IMR-90 (cell line): ENCODE measurements at regions not wholly inside any gene's neighbourhood (a gene's known extent, or its start where the extent isn't known, plus 50 kb on each side); places are given as distances from the start of the nearest gene placed in this dataset.
"Not testable (repeated sequence)": the region's sequence is repeated elsewhere in the genome, so short reads cannot be mapped to it uniquely, and the experiment has no call there.

Experiments used
- ATAC-seq: fragments of 200-7000 bp; cut with Tn5 transposase; 2 replicates; pipeline ENCODE4 v1.9.1; 2020; ENCODE audit warnings: low read depth, mild to moderate bottlenecking, moderate library complexity
- BruUV-seq: library from RNA; stranded (reverse); fragments of 400-500 nt; replicated peaks from 2 replicates; lab custom pipeline; 2021; lab: Mats Ljungman, UMichigan
- CTCF ChIA-PET: fragments of 300-600 bp; formaldehyde crosslinking; extraction: SDS; loops from one replicate; lab custom pipeline; 2021; ENCODE audit warnings: antibody characterized with exemption; lab: Yijun Ruan, JAX
- POLR2A ChIA-PET: fragments of 300-600 bp; sonication (Branson Sonifier 250); formaldehyde crosslinking; loops from one replicate; lab custom pipeline; 2022; ENCODE audit warnings: antibody characterized with exemption; ENCODE audit not compliant: unreplicated experiment; lab: Charles Lee
- DNase-seq: peaks from one replicate; pipeline ENCODE4 v3.0.0; 2013
- H2AFZ ChIP-seq: replicated peaks from 2 replicates; pipeline ENCODE3; 2013; ENCODE audit warnings: low read length, mild to moderate bottlenecking; ENCODE audit not compliant: poor library complexity
- H2AK5ac ChIP-seq: 2 replicates; pipeline ENCODE4 v1.6.1; 2013; ENCODE audit warnings: low read depth, low read length, inconsistent platforms
- H2AK9ac ChIP-seq: replicated peaks from 2 replicates; pipeline ENCODE3; 2013; ENCODE audit warnings: mild to moderate bottlenecking, low read depth, low read length, moderate library complexity; ENCODE audit not compliant: poor library complexity
- H2BK120ac ChIP-seq: 2 replicates; pipeline ENCODE4 v1.6.1; 2013; ENCODE audit warnings: low read depth, low read length, inconsistent platforms
- H2BK15ac ChIP-seq: 3 replicates; pipeline ENCODE4 v1.6.1; 2013; ENCODE audit warnings: low read depth, low read length, inconsistent platforms
- H2BK20ac ChIP-seq: 2 replicates; pipeline ENCODE4 v1.6.1; 2013; ENCODE audit warnings: low read depth, mild to moderate bottlenecking, inconsistent platforms, low read length, moderate library complexity
- H2BK5ac ChIP-seq: 2 replicates; pipeline ENCODE4 v1.6.1; 2013; ENCODE audit warnings: mild to moderate bottlenecking, low read depth, low read length, inconsistent platforms; ENCODE audit not compliant: poor library complexity, severe bottlenecking
- H3K14ac ChIP-seq: replicated peaks from 2 replicates; pipeline ENCODE4 v1.6.1; 2013; ENCODE audit warnings: low read depth, low read length, inconsistent platforms
- H3K18ac ChIP-seq: 2 replicates; pipeline ENCODE4 v1.6.1; 2013; ENCODE audit warnings: low read depth, low read length, control low read depth
- H3K23ac ChIP-seq: 2 replicates; pipeline ENCODE4 v1.6.1; 2013; ENCODE audit warnings: low read depth, low read length, inconsistent platforms
- H3K27ac ChIP-seq: 2 replicates; pipeline ENCODE4 v1.5.1; 2013; ENCODE audit warnings: mild to moderate bottlenecking, control low read depth, low read length; ENCODE audit not compliant: insufficient read depth
- H3K27me3 ChIP-seq: 2 replicates; pipeline ENCODE4 v1.6.1; 2013; ENCODE audit warnings: low read length; ENCODE audit not compliant: control insufficient read depth, insufficient read depth
- H3K36me3 ChIP-seq: 2 replicates; pipeline ENCODE4 v1.6.1; 2013; ENCODE audit warnings: low read length, mixed read lengths; ENCODE audit not compliant: control insufficient read depth, insufficient read depth
- H3K4ac ChIP-seq: 2 replicates; pipeline ENCODE4 v1.6.1; 2013; ENCODE audit warnings: low read depth, low read length, inconsistent platforms
- H3K4me1 ChIP-seq: 2 replicates; pipeline ENCODE4 v1.6.1; 2013; ENCODE audit warnings: low read length, mixed read lengths; ENCODE audit not compliant: control insufficient read depth, insufficient read depth
- H3K4me2 ChIP-seq: 2 replicates; pipeline ENCODE4 v1.6.1; 2013; ENCODE audit warnings: low read depth, mild to moderate bottlenecking, control low read depth, low read length, moderate library complexity
- H3K4me3 ChIP-seq: 2 replicates; pipeline ENCODE4 v1.5.1; 2013; ENCODE audit warnings: low read depth, mild to moderate bottlenecking, control low read depth, low read length, moderate library complexity; ENCODE audit not compliant: insufficient read depth
- H3K56ac ChIP-seq: 2 replicates; pipeline ENCODE4 v1.6.1; 2013; ENCODE audit warnings: low read length, inconsistent platforms; ENCODE audit not compliant: insufficient read depth; ENCODE audit errors: extremely low read depth
- H3K79me1 ChIP-seq, 2 experiments: 2 replicates each; pipeline ENCODE4 v1.6.1; 2013; ENCODE audit warnings: low read length in 2 of 2, inconsistent platforms in 1 of 2, low read depth in 1 of 2
- H3K9ac ChIP-seq: 2 replicates; pipeline ENCODE4 v1.6.1; 2013; ENCODE audit warnings: low read depth, low read length, control low read depth
- H3K9me1 ChIP-seq: 2 replicates; pipeline ENCODE4 v1.6.1; 2013; ENCODE audit warnings: low read length, inconsistent platforms; ENCODE audit not compliant: insufficient read depth
- H3K9me3 ChIP-seq: 2 replicates; pipeline ENCODE4 v1.6.1; 2013; ENCODE audit warnings: low read length; ENCODE audit not compliant: control insufficient read depth, insufficient read depth
- H4K20me1 ChIP-seq: 2 replicates; pipeline ENCODE4 v1.6.1; 2013; ENCODE audit warnings: low read length, inconsistent platforms; ENCODE audit not compliant: insufficient read depth
- H4K5ac ChIP-seq: 2 replicates; pipeline ENCODE4 v1.6.1; 2013; ENCODE audit warnings: mild to moderate bottlenecking, low read depth, low read length, control low read depth
- H4K8ac ChIP-seq, 2 experiments: 2 replicates each; pipeline ENCODE4 v1.6.1; 2013; ENCODE audit warnings: low read depth in 2 of 2, low read length in 2 of 2, control low read depth in 1 of 2, inconsistent platforms in 1 of 2
- H4K91ac ChIP-seq: 2 replicates; pipeline ENCODE4 v1.6.1; 2013; ENCODE audit warnings: low read depth, low read length, inconsistent platforms; ENCODE audit not compliant: insufficient read depth
- WGBS, 2 experiments: methylation state at CpG; one replicate each; pipeline versions ENCODE4 v1.1.5 to v1.1.7; 2013; ENCODE audit warnings: missing lambda C conversion rate in 2 of 2; ENCODE audit not compliant: insufficient read length in 1 of 2; ENCODE audit errors: extremely low coverage in 2 of 2; 5-methylcytosine and 5-hydroxymethylcytosine counted together
- dilution Hi-C: fragments of 300-500 bp; cut with HindIII; formaldehyde crosslinking; loops from one replicate; pipeline ENCODE4 v1.14.3; 2018; ENCODE audit warnings: low sequenced_read_pairs; ENCODE audit not compliant: unreplicated experiment
- in situ Hi-C: fragments of 300-500 bp; cut with MboI; formaldehyde crosslinking; loops from 3 replicates; pipeline ENCODE4 v1.14.3; 2019; ENCODE audit warnings: low sequenced_read_pairs, inconsistent platforms, mixed read lengths
- intact Hi-C: fragments of 100-400 bp; cut with micrococcal nuclease; formaldehyde crosslinking; loops from 2 replicates; pipeline ENCODE4 v1.10.0; 2022

DNA sequence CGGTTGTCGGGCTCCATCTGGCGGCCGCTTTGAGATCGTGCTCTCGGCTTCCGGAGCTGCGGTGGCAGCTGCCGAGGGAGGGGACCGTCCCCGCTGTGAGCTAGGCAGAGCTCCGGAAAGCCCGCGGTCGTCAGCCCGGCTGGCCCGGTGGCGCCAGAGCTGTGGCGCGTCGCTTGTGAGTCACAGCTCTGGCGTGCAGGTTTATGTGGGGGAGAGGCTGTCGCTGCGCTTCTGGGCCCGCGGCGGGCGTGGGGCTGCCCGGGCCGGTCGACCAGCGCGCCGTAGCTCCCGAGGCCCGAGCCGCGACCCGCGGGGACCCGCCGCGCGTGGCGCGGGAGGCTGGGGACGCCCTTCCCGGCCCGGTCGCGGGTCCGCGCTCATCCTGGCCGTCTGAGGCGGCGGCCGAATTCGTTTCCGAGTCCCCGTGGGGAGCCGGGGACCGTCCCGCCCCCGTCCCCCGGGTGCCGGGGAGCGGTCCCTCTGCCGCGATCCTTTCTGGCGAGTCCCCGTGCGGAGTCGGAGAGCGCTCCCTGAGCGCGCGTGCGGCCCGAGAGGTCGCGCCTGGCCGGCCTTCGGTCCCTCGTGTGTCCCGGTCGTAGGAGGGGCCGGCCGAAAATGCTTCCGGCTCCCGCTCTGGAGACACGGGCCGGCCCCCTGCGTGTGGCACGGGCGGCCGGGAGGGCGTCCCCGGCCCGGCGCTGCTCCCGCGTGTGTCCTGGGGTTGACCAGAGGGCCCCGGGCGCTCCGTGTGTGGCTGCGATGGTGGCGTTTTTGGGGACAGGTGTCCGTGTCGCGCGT is 2316.1 kb upstream of the TPTE start:
- H4K20me1 ChIP-seq, in situ Hi-C loops: not testable (repeated sequence)

DNA sequence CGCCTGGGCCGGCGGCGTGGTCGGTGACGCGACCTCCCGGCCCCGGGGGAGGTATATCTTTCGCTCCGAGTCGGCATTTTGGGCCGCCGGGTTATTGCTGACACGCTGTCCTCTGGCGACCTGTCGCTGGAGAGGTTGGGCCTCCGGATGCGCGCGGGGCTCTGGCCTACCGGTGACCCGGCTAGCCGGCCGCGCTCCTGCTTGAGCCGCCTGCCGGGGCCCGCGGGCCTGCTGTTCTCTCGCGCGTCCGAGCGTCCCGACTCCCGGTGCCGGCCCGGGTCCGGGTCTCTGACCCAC is 2315.5 kb upstream of the TPTE start:
- POLR2A ChIA-PET, H4K20me1 ChIP-seq, H2BK5ac ChIP-seq: not testable (repeated sequence)

More for the DNA sequence above, 2316.1 kb upstream of the TPTE start:
- H3K4me2 ChIP-seq, H3K9me1 ChIP-seq, dilution Hi-C loops, H2AFZ ChIP-seq, H3K36me3 ChIP-seq, H3K9ac ChIP-seq, H2AK9ac ChIP-seq, POLR2A ChIA-PET, DNase-seq, intact Hi-C loops, H3K4me3 ChIP-seq, H3K9me3 ChIP-seq, H4K5ac ChIP-seq, H2AK5ac ChIP-seq, H2BK15ac ChIP-seq, H3K4ac ChIP-seq, H4K8ac ChIP-seq, H3K56ac ChIP-seq, H3K79me1 ChIP-seq, H2BK120ac ChIP-seq, H2BK20ac ChIP-seq, H3K23ac ChIP-seq, BruUV-seq, H3K27me3 ChIP-seq, H3K4me1 ChIP-seq, H3K14ac ChIP-seq, H4K91ac ChIP-seq, H3K18ac ChIP-seq, H3K27ac ChIP-seq, CTCF ChIA-PET, H2BK5ac ChIP-seq: not testable (repeated sequence)
- ATAC-seq: peak; percentile 100
- WGBS, 2 experiments: no CpG with 5 or more reads among the region's 111 CpGs

More for the DNA sequence above, 2315.5 kb upstream of the TPTE start:
- intact Hi-C loops, H4K91ac ChIP-seq, H2AK5ac ChIP-seq, H3K36me3 ChIP-seq, H4K5ac ChIP-seq, CTCF ChIA-PET, H3K27ac ChIP-seq, H2BK120ac ChIP-seq, H2AFZ ChIP-seq, H3K14ac ChIP-seq, H3K4me1 ChIP-seq, H3K56ac ChIP-seq, H3K23ac ChIP-seq, DNase-seq, dilution Hi-C loops, BruUV-seq, H3K9me1 ChIP-seq, H3K79me1 ChIP-seq, H3K4me3 ChIP-seq, H3K27me3 ChIP-seq, in situ Hi-C loops, H4K8ac ChIP-seq, H2AK9ac ChIP-seq, H3K9ac ChIP-seq, H3K4ac ChIP-seq, H2BK15ac ChIP-seq, H3K18ac ChIP-seq, H3K4me2 ChIP-seq, H3K9me3 ChIP-seq, H2BK20ac ChIP-seq: not testable (repeated sequence)
- no CpG with 5 or more reads among the region's 40 CpGs for WGBS, 2 experiments
- peak; percentile 18; the same call in 1 of the 2 replicates for ATAC-seq
